Ovary (tissue), 7 donors: ENCODE measurements at regions not wholly inside any gene's neighbourhood (a gene's known extent, or its start where the extent isn't known, plus 50 kb on each side); places are given as distances from the start of the nearest gene placed in this dataset.

ENCODE experiments used
- DNase-seq, 5 donors: peaks; one replicate each; pipeline ENCODE4 v3.0.0-alpha.2; 2019 to 2020
- H3K27ac ChIP-seq, 2 donors: fragments of 200-600 bp; one replicate each; pipeline versions ENCODE4 v1.5.1 to v1.8.0; 2019 to 2022
- H3K27me3 ChIP-seq: fragments of 200-600 bp; one replicate; pipeline ENCODE4 v1.8.0; 2022
- H3K36me3 ChIP-seq: fragments of 200-600 bp; sonication (generic); one replicate; pipeline ENCODE4 v1.5.1; 2019
- H3K4me1 ChIP-seq: one replicate; pipeline ENCODE4 v1.8.1; 2013; ENCODE audit warnings: mild to moderate bottlenecking, moderate library complexity; ENCODE audit not compliant: insufficient read depth
- H3K4me3 ChIP-seq: fragments of 200-600 bp; sonication (generic); one replicate; pipeline ENCODE4 v1.5.1; 2017
- H3K9me3 ChIP-seq, 2 donors: fragments of 200-600 bp in 1 of 2; sonication (generic) in 1 of 2; one replicate each; pipeline versions ENCODE4 v1.5.1 to v1.8.1; 2013 to 2019; ENCODE audit warnings: mild to moderate bottlenecking in 1 of 2, moderate library complexity in 1 of 2
- CTCF ChIP-seq, 3 donors: fragments of 450-650 bp in 2 of 3; fragments of 200-600 bp in 1 of 3; IDR thresholded peaks; one replicate each; pipeline versions ENCODE4 v1.5.1 to v1.8.0; 2016 to 2022; ENCODE audit warnings: antibody characterized with exemption in 3 of 3, mild to moderate bottlenecking in 1 of 3
- EP300 ChIP-seq: sonication (generic); formaldehyde crosslinking; IDR thresholded peaks from one replicate; pipeline ENCODE4 v1.6.1; 2017; ENCODE audit warnings: antibody characterized with exemption
- POLR2A ChIP-seq: fragments of 450-650 bp; IDR thresholded peaks from one replicate; pipeline ENCODE4 v1.6.1; 2017; ENCODE audit warnings: antibody characterized with exemption, mild to moderate bottlenecking, moderate library complexity
- WGBS, 3 donors: extraction: QIAGEN DNeasy Blood & Tissue Kit in 1 of 3; methylation state at CpG; one replicate each; pipeline versions ENCODE4 v1.1.5 to v1.1.7; 2013 to 2017; 5-methylcytosine and 5-hydroxymethylcytosine counted together
- intact Hi-C, 4 donors: fragments of 100-400 bp; cut with DNase I; formaldehyde crosslinking; loops; one replicate each; pipeline versions ENCODE4 v1.11.0 to v1.15.1; 2022 to 2023
- donor health status: DM: no; HTN: no; CAD: no; lungs with moderate emphysema.
- donor health status: DM: no; HTN: no; CAD: no.
- donor health status: Bipolar disorder and iron deficiency.
- donor health status: DM: no; HTN: no; CAD: no.
- donor health status: DM: yes; HTN: yes; CAD: no.

GRCh38 chr4:15345134-15345533 is 82.7 kb upstream of the C1QTNF7 start:
- WGBS, 3 donors = 51 to 58% (median 58%) methylated on average over 3 of the region's 3 CpGs
- no peaks in the 10 kb centered on the region for H3K36me3 ChIP-seq
- H3K4me1 ChIP-seq = peaks cover 21% of the 10 kb centered on the region
- no peaks in the 10 kb centered on the region for H3K27me3 ChIP-seq
- H3K9me3 ChIP-seq = no peaks in the 10 kb centered on the region
- no peak overlapping the region for H3K4me3 ChIP-seq
- TF ChIP-seq EP300 (no peak), POLR2A (no peak)
- intact Hi-C loops = no loop called here
- no peak overlapping the region for H3K27ac ChIP-seq
- DNase-seq = no peak

DNA sequence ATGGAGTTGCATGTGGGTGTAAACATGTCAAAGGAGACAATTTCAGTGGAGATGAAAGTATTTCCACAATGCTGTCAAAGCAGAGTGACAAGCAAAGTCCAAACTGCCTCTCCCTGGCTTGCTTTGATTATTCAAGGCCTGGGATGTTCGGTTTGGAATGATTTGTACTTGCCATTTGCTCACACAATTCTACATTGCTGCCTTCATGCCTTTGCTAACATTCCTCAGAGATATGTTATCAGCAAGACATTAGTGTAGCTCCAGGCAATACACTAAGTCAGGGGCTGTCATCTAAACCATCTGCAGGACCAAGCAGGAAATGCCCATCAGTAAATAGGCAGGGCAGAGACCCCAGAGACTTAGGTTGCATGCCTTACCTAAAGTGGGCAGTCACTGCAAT is 79.6 kb upstream of the C1QTNF7 start:
- 12 to 29% (median 25%) methylated on average over 1 of the region's 1 CpG for WGBS, 3 donors
- intact Hi-C loops = no loop called here
- TF ChIP-seq CTCF (IDR thresholded peaks at IDR 0.05) (no peak), EP300 (no peak), POLR2A (no peak)

GRCh38 chr4:15348695-15349094 is 79.1 kb upstream of the C1QTNF7 start:
- no peak for DNase-seq
- no peaks in the 10 kb centered on the region for H3K27me3 ChIP-seq
- intact Hi-C loops = no loop called here
- no peaks in the 10 kb centered on the region for H3K9me3 ChIP-seq
- H3K4me3 ChIP-seq = no peak overlapping the region
- TF ChIP-seq POLR2A (no peak), CTCF (IDR thresholded peaks at IDR 0.05) (no peak), EP300 (no peak)
- no peak overlapping the region for H3K27ac ChIP-seq
- peaks cover 14% of the 10 kb centered on the region for H3K4me1 ChIP-seq
- no peaks in the 10 kb centered on the region for H3K36me3 ChIP-seq
- 79 to 93% (median 82%) methylated on average over 1 of the region's 1 CpG for WGBS, 3 donors

More for the DNA sequence above, 79.6 kb upstream of the C1QTNF7 start:
- no peaks in the 10 kb centered on the region for H3K36me3 ChIP-seq
- no peaks in the 10 kb centered on the region for H3K9me3 ChIP-seq
- no peak for DNase-seq
- H3K27me3 ChIP-seq = no peaks in the 10 kb centered on the region
- H3K4me3 ChIP-seq = no peak overlapping the region
- H3K4me1 ChIP-seq = peaks cover 15% of the 10 kb centered on the region
- no peak overlapping the region for H3K27ac ChIP-seq

- DNase-seq = no peak
- H3K9me3 ChIP-seq = no peaks in the 10 kb centered on the region
- TF ChIP-seq POLR2A (no peak), CTCF (IDR thresholded peaks at IDR 0.05) (no peak)
- intact Hi-C loops = no loop called here
- peak overlapping the region in 1 of 2 donors; percentile 16 for H3K27ac ChIP-seq
- peaks cover 11% of the 10 kb centered on the region for H3K4me1 ChIP-seq
- H3K36me3 ChIP-seq = no peaks in the 10 kb centered on the region
- H3K4me3 ChIP-seq = no peak overlapping the region
- 5 to 19% (median 11%) methylated on average over 3 of the region's 3 CpGs for WGBS, 3 donors
- no peaks in the 10 kb centered on the region for H3K27me3 ChIP-seq
These were observed 78.3 kb upstream of the C1QTNF7 start for GRCh38 chr4:15349531-15349935.

GRCh38 chr4:15349965-15350364 is 77.9 kb upstream of the C1QTNF7 start:
- Histone ChIP-seq H3K27me3 (no peaks in the 10 kb centered on the region), H3K4me1 (peaks cover 13% of the 10 kb centered on the region)

More at GRCh38 chr4:15349965-15350364, 77.9 kb upstream of the C1QTNF7 start:
- H3K4me3 ChIP-seq = no peak overlapping the region
- peak overlapping the region in 1 of 2 donors; percentile 16 for H3K27ac ChIP-seq
- no peaks in the 10 kb centered on the region for H3K9me3 ChIP-seq
- DNase-seq = no peak
- H3K36me3 ChIP-seq = no peaks in the 10 kb centered on the region
- WGBS, 3 donors = 95% methylated on average over 1 of the region's 1 CpG; no CpG with 5 or more reads in 2 of the 3 donors
- TF ChIP-seq EP300 (no peak), POLR2A (no peak), CTCF (IDR thresholded peaks at IDR 0.05) (no peak)
- intact Hi-C loops = no loop called here
